Activated CD4-positive, CD25-positive, alpha-beta regulatory T cell treated with anti-CD3 and anti-CD28 coated beads, Interleukin-2, amount 50 U/mL, for 16 hours (primary cell): ENCODE measurements at regions not wholly inside any gene's neighbourhood (a gene's known extent, or its start where the extent isn't known, plus 50 kb on each side); places are given as distances from the start of the nearest gene placed in this dataset.
"Not testable (repeated sequence)": the region's sequence is repeated elsewhere in the genome, so short reads cannot be mapped to it uniquely, and the experiment has no call there.

Source experiments
- DNase-seq: peaks from one replicate; pipeline ENCODE4 v3.0.0-alpha.2; 2020; ENCODE audit warnings: low read depth, low spot score

GRCh38 chr14:104479901-104480300, 99.7 kb upstream of the C14orf180 start:
- no peak for DNase-seq

GRCh38 chr14:104481323-104481722, 98.2 kb upstream of the C14orf180 start:
- no peak for DNase-seq

- DNase-seq: not testable (repeated sequence)
These were observed 97.5 kb upstream of the C14orf180 start for GRCh38 chr14:104482017-104482416.

GRCh38 chr14:104486222-104486923, 93.2 kb upstream of the C14orf180 start:
- no peak for DNase-seq

- no peak for DNase-seq
These were observed 85.1 kb upstream of the C14orf180 start for GRCh38 chr14:104494483-104494882.

- DNase-seq: no peak
These were observed 83.5 kb upstream of the C14orf180 start for GRCh38 chr14:104496095-104496494.

- no peak for DNase-seq
These were observed 79.5 kb upstream of the C14orf180 start for GRCh38 chr14:104499784-104500760.

- no peak for DNase-seq
These were observed 77.5 kb upstream of the C14orf180 start for GRCh38 chr14:104502060-104502459.

GRCh38 chr14:104503691-104504090, 75.9 kb upstream of the C14orf180 start:
- no peak for DNase-seq

- DNase-seq: no peak
These were observed 75.3 kb upstream of the C14orf180 start for GRCh38 chr14:104504172-104504735.

GRCh38 chr14:104505085-104506074, 74.2 kb upstream of the C14orf180 start:
- no peak for DNase-seq

GRCh38 chr14:104506461-104507253, 72.9 kb upstream of the C14orf180 start:
- no peak for DNase-seq

- DNase-seq: no peak
These were observed 72.1 kb upstream of the C14orf180 start for GRCh38 chr14:104507443-104507842.

GRCh38 chr14:104509673-104510072, 69.9 kb upstream of the C14orf180 start:
- DNase-seq: no peak

- no peak for DNase-seq
These were observed 69.3 kb upstream of the C14orf180 start for GRCh38 chr14:104510216-104510615.

GRCh38 chr14:104510794-104511611, 68.6 kb upstream of the C14orf180 start:
- no peak for DNase-seq

GRCh38 chr14:104512061-104512460, 67.5 kb upstream of the C14orf180 start:
- DNase-seq: no peak

- no peak for DNase-seq
These were observed 66.6 kb upstream of the C14orf180 start for GRCh38 chr14:104512771-104513640.
